ENCODE measurements at regions not wholly inside any gene's neighbourhood (a gene's known extent, or its start where the extent isn't known, plus 50 kb on each side); places are given as distances from the start of the nearest gene placed in this dataset.

- DNase-seq: no peak
- H3T11ph ChIP-seq (ENCODE audit: low read length): no peak overlapping the region
- H3K14ac ChIP-seq (ENCODE audit: insufficient read depth, low read length): no peak overlapping the region
- no peaks in the 10 kb centered on the region for H3K27me3 ChIP-seq (ENCODE audit: insufficient read depth, low read length)
- no peak overlapping the region for H2AFZ ChIP-seq (ENCODE audit: low read length)
- TF ChIP-seq CTCF (conservative IDR thresholded peaks at IDR 0.05): no peak
- H3K79me1 ChIP-seq (ENCODE audit: insufficient read depth, low read depth, low read length, poor library complexity, severe bottlenecking): no peaks in the 10 kb centered on the region
- no peak overlapping the region for H3K23ac ChIP-seq (ENCODE audit: insufficient read length, low read depth, low read length)
- no peak overlapping the region for H2AK5ac ChIP-seq (ENCODE audit: insufficient read length, low read length)
- no peaks in the 10 kb centered on the region for H3K23me2 ChIP-seq (ENCODE audit: insufficient read length, low read depth, low read length, poor library complexity, severe bottlenecking)
- Mint-ChIP-seq H3K4me1 (peaks cover 0 to 8% of the 10 kb centered on the region in 2 experiments; a peak in 1 of 4 replicates), H3K36me3 (ENCODE audit: insufficient read depth in 1 of 3, low read depth in 3 of 3) (peaks cover 0 to 21% (median 3%) of the 10 kb centered on the region in 3 experiments; a peak in 3 of 7 replicates), H3K9me3 (peaks cover 10 to 16% of the 10 kb centered on the region in 2 experiments; a peak in 4 of 5 replicates), H3K27ac (no peak overlapping the region), H3K27me3 (ENCODE audit: low read depth) (no peaks in the 10 kb centered on the region), H3K4me3 (no peak overlapping the region)
- no peak overlapping the region for H3K9ac ChIP-seq (ENCODE audit: extremely low read depth, insufficient read length, low read length)
- no peak overlapping the region for H3K56ac ChIP-seq (ENCODE audit: insufficient read length, low read depth, low read length)
- H2BK20ac ChIP-seq (ENCODE audit: low read depth, low read length, poor library complexity, severe bottlenecking): no peak overlapping the region
- H3K79me2 ChIP-seq (ENCODE audit: insufficient read depth, low read length): no peaks in the 10 kb centered on the region
- H2BK5ac ChIP-seq (ENCODE audit: insufficient read length, low read length): no peak overlapping the region
- H2BK12ac ChIP-seq (ENCODE audit: insufficient read length, low read depth, low read length): no peak overlapping the region
- no peak overlapping the region for H4K91ac ChIP-seq (ENCODE audit: insufficient read length, low read depth, low read length)
- no peaks in the 10 kb centered on the region for H3K9me3 ChIP-seq (ENCODE audit: control insufficient read depth, low read depth, low read length)
- H4K5ac ChIP-seq (ENCODE audit: insufficient read length, low read depth, low read length): no peak overlapping the region
- no peaks in the 10 kb centered on the region for H3K4me1 ChIP-seq (ENCODE audit: insufficient read depth, low read length)
- H3K4me2 ChIP-seq (ENCODE audit: insufficient read depth, insufficient read length, low read length): no peak overlapping the region
- no peak overlapping the region for H2BK15ac ChIP-seq (ENCODE audit: low read depth, low read length)
- no peak overlapping the region for H4K8ac ChIP-seq (replicated peaks; ENCODE audit: insufficient read length, low read depth, low read length)
- no peaks in the 10 kb centered on the region for H4K20me1 ChIP-seq (ENCODE audit: control insufficient read depth, insufficient read depth, insufficient read length)
- H3K4ac ChIP-seq (ENCODE audit: low read depth, low read length): no peak overlapping the region
- no peak overlapping the region for H3K18ac ChIP-seq (ENCODE audit: insufficient read length, low read depth, low read length)
- H3K27ac ChIP-seq (ENCODE audit: insufficient read length, low read depth, low read length): no peak overlapping the region
- no CpG with 5 or more reads among the region's 2 CpGs for WGBS (ENCODE audit: extremely low coverage, insufficient read length, low lambda C conversion rate)
- no peak overlapping the region for H2BK120ac ChIP-seq (ENCODE audit: low read depth, low read length, poor library complexity, severe bottlenecking)
These were observed 302.2 kb downstream of the LMBRD1 start for GRCh38 chr6:69494595-69494994.

Data from H9 (cell line).